ENCODE measurements at regions not wholly inside any gene's neighbourhood (a gene's known extent, or its start where the extent isn't known, plus 50 kb on each side); places are given as distances from the start of the nearest gene placed in this dataset.

DNA sequence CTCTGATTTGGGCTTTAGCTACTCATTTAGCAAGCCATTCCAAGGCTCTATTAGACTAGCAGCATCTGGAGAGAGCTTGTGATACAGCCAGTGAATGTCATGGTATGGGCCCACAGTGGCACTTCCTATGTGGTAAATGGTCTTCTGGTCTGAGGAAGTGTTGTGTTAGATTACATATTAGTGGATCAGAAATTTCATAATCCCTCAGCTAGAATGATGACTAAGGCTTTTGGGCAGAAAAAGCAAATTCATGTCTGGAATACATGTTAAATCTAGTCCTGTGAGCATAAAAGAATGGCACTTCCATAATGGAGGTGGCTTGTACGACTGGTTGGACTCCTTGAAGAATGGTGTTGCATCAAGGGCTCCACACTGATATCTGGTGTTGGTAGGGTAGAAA, 436.8 kb upstream of the CWC22 start:
- H3K4me1 ChIP-seq (ENCODE audit: control insufficient read depth, insufficient read depth, low read length): peaks cover 6% of the 10 kb centered on the region
- peaks cover 7% of the 10 kb centered on the region for H3K9me3 ChIP-seq (ENCODE audit: control insufficient read depth, low read length)
- Mint-ChIP-seq H3K4me1 (peaks cover 12% of the 10 kb centered on the region), H3K9me3 (peaks cover 4% of the 10 kb centered on the region), H3K4me3 (no peak overlapping the region), H3K27ac (no peak overlapping the region), H3K27me3 (ENCODE audit: insufficient read depth) (no peaks in the 10 kb centered on the region), H3K36me3 (ENCODE audit: low read depth) (no peaks in the 10 kb centered on the region)
- TF ChIP-seq, protein P1, sequence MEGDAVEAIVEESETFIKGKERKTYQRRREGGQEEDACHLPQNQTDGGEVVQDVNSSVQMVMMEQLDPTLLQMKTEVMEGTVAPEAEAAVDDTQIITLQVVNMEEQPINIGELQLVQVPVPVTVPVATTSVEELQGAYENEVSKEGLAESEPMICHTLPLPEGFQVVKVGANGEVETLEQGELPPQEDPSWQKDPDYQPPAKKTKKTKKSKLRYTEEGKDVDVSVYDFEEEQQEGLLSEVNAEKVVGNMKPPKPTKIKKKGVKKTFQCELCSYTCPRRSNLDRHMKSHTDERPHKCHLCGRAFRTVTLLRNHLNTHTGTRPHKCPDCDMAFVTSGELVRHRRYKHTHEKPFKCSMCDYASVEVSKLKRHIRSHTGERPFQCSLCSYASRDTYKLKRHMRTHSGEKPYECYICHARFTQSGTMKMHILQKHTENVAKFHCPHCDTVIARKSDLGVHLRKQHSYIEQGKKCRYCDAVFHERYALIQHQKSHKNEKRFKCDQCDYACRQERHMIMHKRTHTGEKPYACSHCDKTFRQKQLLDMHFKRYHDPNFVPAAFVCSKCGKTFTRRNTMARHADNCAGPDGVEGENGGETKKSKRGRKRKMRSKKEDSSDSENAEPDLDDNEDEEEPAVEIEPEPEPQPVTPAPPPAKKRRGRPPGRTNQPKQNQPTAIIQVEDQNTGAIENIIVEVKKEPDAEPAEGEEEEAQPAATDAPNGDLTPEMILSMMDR (conservative IDR thresholded peaks at IDR 0.05): no peak
- H3K27me3 ChIP-seq (ENCODE audit: control insufficient read depth, insufficient read depth, low read length, poor library complexity, severe bottlenecking): no peaks in the 10 kb centered on the region
- no peak overlapping the region for H3K4me3 ChIP-seq (ENCODE audit: low read length)
- no peaks in the 10 kb centered on the region for H3K36me3 ChIP-seq (ENCODE audit: control insufficient read depth, insufficient read depth, low read length)
- no peak for DNase-seq
- H3K27ac ChIP-seq (ENCODE audit: low read depth, low read length): no peak overlapping the region
- H3K9ac ChIP-seq (ENCODE audit: extremely low read depth, low read length, poor library complexity, severe bottlenecking): no peak overlapping the region
- WGBS, 2 experiments (ENCODE audit: insufficient coverage in 1 of 2, insufficient read length in 1 of 2): 33% methylated on average over 1 of the region's 1 CpG; no CpG with 5 or more reads in 1 of the 2 experiments

GRCh38 chr2:180442860-180443644, 436.0 kb upstream of the CWC22 start:
- Histone ChIP-seq H3K27me3 (ENCODE audit: control insufficient read depth, insufficient read depth, low read length, poor library complexity, severe bottlenecking) (no peaks in the 10 kb centered on the region), H3K27ac (ENCODE audit: low read depth, low read length) (no peak overlapping the region), H3K36me3 (ENCODE audit: control insufficient read depth, insufficient read depth, low read length) (no peaks in the 10 kb centered on the region), H3K9ac (ENCODE audit: extremely low read depth, low read length, poor library complexity, severe bottlenecking) (no peak overlapping the region), H3K9me3 (ENCODE audit: control insufficient read depth, low read length) (peaks cover 7% of the 10 kb centered on the region), H3K4me1 (ENCODE audit: control insufficient read depth, insufficient read depth, low read length) (no peaks in the 10 kb centered on the region), H3K4me3 (ENCODE audit: low read length) (no peak overlapping the region)
- Mint-ChIP-seq H3K4me1 (peaks cover 6% of the 10 kb centered on the region), H3K4me3 (no peak overlapping the region), H3K9me3 (peaks cover 4% of the 10 kb centered on the region), H3K27me3 (ENCODE audit: insufficient read depth) (no peaks in the 10 kb centered on the region), H3K36me3 (ENCODE audit: low read depth) (no peaks in the 10 kb centered on the region), H3K27ac (no peak overlapping the region)
- TF ChIP-seq, protein P1 (conservative IDR thresholded peaks at IDR 0.05): no peak
- DNase-seq: no peak
- WGBS, 2 experiments (ENCODE audit: insufficient coverage in 1 of 2, insufficient read length in 1 of 2): 98% methylated on average over 1 of the region's 1 CpG; no CpG with 5 or more reads in 1 of the 2 experiments

DNA sequence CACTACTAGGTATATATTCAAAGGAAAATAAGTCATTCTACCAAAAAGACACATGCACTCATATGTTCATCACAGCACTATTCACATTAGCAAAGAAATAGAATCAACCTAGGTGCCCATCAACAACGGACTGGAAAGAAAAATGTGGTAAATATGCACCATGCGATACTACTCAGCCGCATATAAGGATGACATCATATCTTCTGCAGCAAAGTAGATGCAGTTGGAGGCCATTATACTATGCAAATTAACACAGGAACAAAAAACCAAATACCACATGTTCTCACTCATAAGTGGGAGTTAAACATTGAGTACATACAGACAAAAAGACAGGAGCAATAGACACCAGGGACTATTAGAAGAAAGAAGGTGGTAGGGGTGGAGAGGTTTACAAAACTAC, 412.1 kb upstream of the CWC22 start:
- Mint-ChIP-seq H3K9me3 (peaks cover 3% of the 10 kb centered on the region), H3K4me3 (no peak overlapping the region), H3K27me3 (ENCODE audit: insufficient read depth) (no peaks in the 10 kb centered on the region), H3K36me3 (ENCODE audit: low read depth) (no peaks in the 10 kb centered on the region), H3K27ac (no peak overlapping the region), H3K4me1 (peaks cover 1% of the 10 kb centered on the region)
- Histone ChIP-seq H3K9ac (ENCODE audit: extremely low read depth, low read length, poor library complexity, severe bottlenecking) (no peak overlapping the region), H3K36me3 (ENCODE audit: control insufficient read depth, insufficient read depth, low read length) (no peaks in the 10 kb centered on the region), H3K9me3 (ENCODE audit: control insufficient read depth, low read length) (no peaks in the 10 kb centered on the region), H3K27ac (ENCODE audit: low read depth, low read length) (no peak overlapping the region), H3K4me3 (ENCODE audit: low read length) (no peak overlapping the region), H3K4me1 (ENCODE audit: control insufficient read depth, insufficient read depth, low read length) (no peaks in the 10 kb centered on the region), H3K27me3 (ENCODE audit: control insufficient read depth, insufficient read depth, low read length, poor library complexity, severe bottlenecking) (no peaks in the 10 kb centered on the region)
- DNase-seq: no peak
- 95% methylated on average over 3 of the region's 3 CpGs; no CpG with 5 or more reads in 1 of the 2 experiments for WGBS, 2 experiments (ENCODE audit: insufficient coverage in 1 of 2, insufficient read length in 1 of 2)
- TF ChIP-seq, protein P1 (conservative IDR thresholded peaks at IDR 0.05): no peak
